ENCODE measurements at regions not wholly inside any gene's neighbourhood (a gene's known extent, or its start where the extent isn't known, plus 50 kb on each side); places are given as distances from the start of the nearest gene placed in this dataset.
"Not testable (repeated sequence)": the region's sequence is repeated elsewhere in the genome, so short reads cannot be mapped to it uniquely, and the experiment has no call there.

DNA sequence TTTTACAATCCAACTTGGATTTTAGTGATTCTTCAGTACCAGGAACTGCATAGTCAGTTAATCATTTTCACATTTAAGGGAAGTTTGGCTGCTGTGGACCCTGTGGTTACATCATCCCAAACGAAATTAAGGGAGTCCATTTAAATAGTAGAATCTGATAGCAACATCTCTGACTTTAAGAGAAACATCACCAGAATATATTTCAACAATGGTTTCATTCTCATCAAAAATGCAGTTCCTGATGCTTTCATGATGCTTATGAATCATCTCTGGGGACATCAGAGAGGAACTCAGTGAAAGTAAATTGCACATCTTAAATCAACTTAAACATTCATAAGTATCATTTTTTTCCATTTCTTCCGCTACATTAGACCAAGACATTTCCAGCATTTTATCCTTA lies 1170.7 kb downstream of the FSCB start:
- Mint-ChIP-seq H3K9me3 (ENCODE audit: insufficient read depth) (no peaks in the 10 kb centered on the region), H3K27me3 (no peaks in the 10 kb centered on the region), H3K4me1 (no peaks in the 10 kb centered on the region), H3K27ac (no peak overlapping the region), H3K4me3 (no peak overlapping the region)
- Histone ChIP-seq H4K20me1 (ENCODE audit: control insufficient read depth, insufficient read depth, low read length, poor library complexity, severe bottlenecking) (no peaks in the 10 kb centered on the region), H3K27me3 (replicated peaks in 1 of 4; ENCODE audit: control extremely low read depth in 1 of 4, control insufficient read depth in 3 of 4, insufficient read depth in 4 of 4, low read length in 3 of 4) (no peaks in the 10 kb centered on the region), H3K27ac (ENCODE audit: low read length in 2 of 2) (no peak overlapping the region), H3K9ac (ENCODE audit: low read length) (no peak overlapping the region), H3K4me3 (ENCODE audit: control extremely low read depth in 1 of 5, extremely low read depth in 1 of 5, insufficient read depth in 1 of 5, low read depth in 2 of 5, low read length in 4 of 5) (no peak overlapping the region), H2AFZ (ENCODE audit: insufficient read depth, low read depth, low read length, poor library complexity, severe bottlenecking) (no peak overlapping the region), H3K4me1 (ENCODE audit: control insufficient read depth in 2 of 2, insufficient read depth in 2 of 2, low read length in 2 of 2) (no peaks in the 10 kb centered on the region), H3K9me3 (ENCODE audit: control extremely low read depth in 1 of 3, control insufficient read depth in 2 of 3, insufficient read depth in 1 of 3, low read length in 2 of 3) (peaks cover 0 to 1% (median 0%) of the 10 kb centered on the region in 3 donors), H3K4me2 (replicated peaks; ENCODE audit: low read depth, low read length, poor library complexity, severe bottlenecking) (no peak overlapping the region), H3K36me3 (replicated peaks in 1 of 2; ENCODE audit: control extremely low read depth in 1 of 2, control insufficient read depth in 1 of 2, extremely low read depth in 1 of 2, insufficient read depth in 2 of 2, low read length in 1 of 2) (no peaks in the 10 kb centered on the region), H3K79me2 (ENCODE audit: control insufficient read depth, insufficient read depth, low read length) (no peaks in the 10 kb centered on the region)
- no peak for DNase-seq
- intact Hi-C loops (cut with micrococcal nuclease): no loop called here
- TF ChIP-seq EZH2 (IDR thresholded peaks at IDR 0.05; ENCODE audit: borderline replicate concordance, insufficient read depth, low read depth, low read length, poor library complexity, severe bottlenecking): no peak
- TF ChIP-seq, protein P1, sequence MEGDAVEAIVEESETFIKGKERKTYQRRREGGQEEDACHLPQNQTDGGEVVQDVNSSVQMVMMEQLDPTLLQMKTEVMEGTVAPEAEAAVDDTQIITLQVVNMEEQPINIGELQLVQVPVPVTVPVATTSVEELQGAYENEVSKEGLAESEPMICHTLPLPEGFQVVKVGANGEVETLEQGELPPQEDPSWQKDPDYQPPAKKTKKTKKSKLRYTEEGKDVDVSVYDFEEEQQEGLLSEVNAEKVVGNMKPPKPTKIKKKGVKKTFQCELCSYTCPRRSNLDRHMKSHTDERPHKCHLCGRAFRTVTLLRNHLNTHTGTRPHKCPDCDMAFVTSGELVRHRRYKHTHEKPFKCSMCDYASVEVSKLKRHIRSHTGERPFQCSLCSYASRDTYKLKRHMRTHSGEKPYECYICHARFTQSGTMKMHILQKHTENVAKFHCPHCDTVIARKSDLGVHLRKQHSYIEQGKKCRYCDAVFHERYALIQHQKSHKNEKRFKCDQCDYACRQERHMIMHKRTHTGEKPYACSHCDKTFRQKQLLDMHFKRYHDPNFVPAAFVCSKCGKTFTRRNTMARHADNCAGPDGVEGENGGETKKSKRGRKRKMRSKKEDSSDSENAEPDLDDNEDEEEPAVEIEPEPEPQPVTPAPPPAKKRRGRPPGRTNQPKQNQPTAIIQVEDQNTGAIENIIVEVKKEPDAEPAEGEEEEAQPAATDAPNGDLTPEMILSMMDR (IDR thresholded peaks at IDR 0.05): no peak
- WGBS (ENCODE audit: insufficient coverage): no CpG with 5 or more reads among the region's 2 CpGs
- ChIA-PET POLR2A (no interaction called here), CTCF (no interaction called here)
- no peak for ATAC-seq (ENCODE audit: low read depth)

GRCh38 chr14:43326501-43327407 lies 1180.3 kb downstream of the FSCB start:
- H3K27ac Mint-ChIP-seq; DNase-seq; CTCF ChIA-PET; POLR2A ChIA-PET; H3K36me3 ChIP-seq (replicated peaks in 1 of 2; ENCODE audit: control extremely low read depth in 1 of 2, control insufficient read depth in 1 of 2, extremely low read depth in 1 of 2, insufficient read depth in 2 of 2, low read length in 1 of 2); intact Hi-C loops (cut with micrococcal nuclease); ATAC-seq (ENCODE audit: low read depth); H3K4me1 Mint-ChIP-seq; H3K9me3 Mint-ChIP-seq (ENCODE audit: insufficient read depth); H3K4me3 ChIP-seq (ENCODE audit: control extremely low read depth in 1 of 5, extremely low read depth in 1 of 5, insufficient read depth in 1 of 5, low read depth in 2 of 5, low read length in 4 of 5); H3K4me3 Mint-ChIP-seq; H3K4me2 ChIP-seq (replicated peaks; ENCODE audit: low read depth, low read length, poor library complexity, severe bottlenecking); H3K4me1 ChIP-seq (ENCODE audit: control insufficient read depth in 2 of 2, insufficient read depth in 2 of 2, low read length in 2 of 2); H3K27ac ChIP-seq (ENCODE audit: low read length in 2 of 2); H3K27me3 ChIP-seq (replicated peaks in 1 of 4; ENCODE audit: control extremely low read depth in 1 of 4, control insufficient read depth in 3 of 4, insufficient read depth in 4 of 4, low read length in 3 of 4); H4K20me1 ChIP-seq (ENCODE audit: control insufficient read depth, insufficient read depth, low read length, poor library complexity, severe bottlenecking); H3K9ac ChIP-seq (ENCODE audit: low read length); H2AFZ ChIP-seq (ENCODE audit: insufficient read depth, low read depth, low read length, poor library complexity, severe bottlenecking); H3K79me2 ChIP-seq (ENCODE audit: control insufficient read depth, insufficient read depth, low read length); H3K27me3 Mint-ChIP-seq: not testable (repeated sequence)
- 86% methylated on average over 24 of the region's 24 CpGs for WGBS (ENCODE audit: insufficient coverage)
- H3K9me3 ChIP-seq (ENCODE audit: control extremely low read depth in 1 of 3, control insufficient read depth in 2 of 3, insufficient read depth in 1 of 3, low read length in 2 of 3): peaks cover 0 to 16% (median 0%) of the 10 kb centered on the region in 3 donors

All from B cell (primary cell).